ENCODE measurements at regions not wholly inside any gene's neighbourhood (a gene's known extent, or its start where the extent isn't known, plus 50 kb on each side); places are given as distances from the start of the nearest gene placed in this dataset.
"Not testable (repeated sequence)": the region's sequence is repeated elsewhere in the genome, so short reads cannot be mapped to it uniquely, and the experiment has no call there.

DNA sequence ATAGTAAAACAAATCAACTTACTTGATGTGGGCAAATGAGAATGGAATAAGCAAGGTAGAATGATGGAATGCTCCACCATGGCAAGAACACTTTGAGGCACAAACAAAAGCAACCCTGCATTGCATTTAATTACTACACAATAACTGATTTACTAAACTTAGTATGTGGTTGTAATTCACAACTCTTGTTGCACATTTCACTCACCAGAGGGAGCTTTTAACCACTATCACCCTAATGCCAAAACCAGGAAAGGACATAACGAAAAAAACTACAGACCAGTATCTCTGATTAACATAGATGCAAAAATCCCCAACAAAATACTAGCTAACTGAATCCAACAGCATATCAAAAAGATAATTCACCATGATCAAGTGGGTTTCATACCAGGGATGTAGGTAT is 659.8 kb downstream of the CPS1 start:
- intact Hi-C loops (cut with micrococcal nuclease): no loop called here

DNA sequence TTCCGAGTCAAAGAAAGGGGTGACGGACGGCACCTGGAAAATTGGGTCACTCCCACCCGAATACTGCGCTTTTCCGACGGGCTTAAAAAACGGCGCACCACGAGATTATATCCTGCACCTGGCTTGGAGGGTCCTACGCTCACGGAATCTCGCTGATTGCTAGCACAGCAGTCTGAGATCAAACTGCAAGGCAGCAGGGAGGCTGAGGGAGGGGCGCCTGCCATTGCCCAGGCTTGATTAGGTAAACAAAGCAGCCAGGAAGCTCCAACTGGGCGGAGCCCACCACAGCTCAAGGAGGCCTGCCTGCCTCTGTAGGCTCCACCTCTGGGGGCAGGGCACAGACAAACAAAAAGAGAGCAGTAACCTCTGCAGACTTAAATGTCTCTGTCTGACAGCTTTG is 663.1 kb downstream of the CPS1 start:
- intact Hi-C loops (cut with micrococcal nuclease): not testable (repeated sequence)

DNA sequence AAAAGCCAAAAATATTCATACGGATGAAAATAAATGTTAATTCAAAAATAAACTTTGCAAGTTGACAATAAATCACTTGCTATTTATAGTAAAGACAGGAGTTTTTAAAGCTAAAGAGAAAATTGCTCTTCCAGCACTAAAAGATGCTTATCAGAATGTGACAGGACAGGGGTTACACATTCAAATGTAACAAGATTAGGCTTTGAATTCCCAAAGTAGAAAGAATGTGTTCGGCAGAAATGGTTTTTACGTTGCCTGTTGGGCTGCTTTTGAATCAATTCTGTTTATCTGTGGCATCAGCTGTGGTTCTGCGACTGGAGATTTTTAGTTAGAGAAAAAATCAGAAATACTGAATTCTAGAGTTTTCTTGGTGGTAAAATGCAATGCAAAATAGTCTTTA is 669.4 kb downstream of the CPS1 start:
- intact Hi-C loops (cut with micrococcal nuclease): no loop called here

DNA sequence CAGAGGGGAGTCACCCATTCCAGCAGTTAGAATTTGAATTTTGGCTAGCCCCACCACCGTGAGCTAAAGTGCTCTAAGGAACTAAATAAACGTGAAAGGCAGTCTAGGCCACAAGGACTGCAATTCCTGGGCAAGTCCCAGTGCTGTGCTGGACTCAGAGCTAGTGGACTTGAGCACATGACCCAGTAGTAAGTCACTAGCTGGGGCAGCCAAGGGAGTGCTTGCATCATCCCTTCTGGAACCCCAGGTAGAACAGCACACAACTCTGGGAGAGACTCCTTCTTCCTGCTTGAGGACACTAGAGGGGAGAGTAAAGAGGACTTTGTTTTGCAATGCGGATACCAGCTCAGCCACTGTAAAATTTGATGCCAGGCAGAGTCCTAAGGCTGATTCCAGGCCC is 672.2 kb downstream of the CPS1 start:
- intact Hi-C loops (cut with micrococcal nuclease): no loop called here

DNA sequence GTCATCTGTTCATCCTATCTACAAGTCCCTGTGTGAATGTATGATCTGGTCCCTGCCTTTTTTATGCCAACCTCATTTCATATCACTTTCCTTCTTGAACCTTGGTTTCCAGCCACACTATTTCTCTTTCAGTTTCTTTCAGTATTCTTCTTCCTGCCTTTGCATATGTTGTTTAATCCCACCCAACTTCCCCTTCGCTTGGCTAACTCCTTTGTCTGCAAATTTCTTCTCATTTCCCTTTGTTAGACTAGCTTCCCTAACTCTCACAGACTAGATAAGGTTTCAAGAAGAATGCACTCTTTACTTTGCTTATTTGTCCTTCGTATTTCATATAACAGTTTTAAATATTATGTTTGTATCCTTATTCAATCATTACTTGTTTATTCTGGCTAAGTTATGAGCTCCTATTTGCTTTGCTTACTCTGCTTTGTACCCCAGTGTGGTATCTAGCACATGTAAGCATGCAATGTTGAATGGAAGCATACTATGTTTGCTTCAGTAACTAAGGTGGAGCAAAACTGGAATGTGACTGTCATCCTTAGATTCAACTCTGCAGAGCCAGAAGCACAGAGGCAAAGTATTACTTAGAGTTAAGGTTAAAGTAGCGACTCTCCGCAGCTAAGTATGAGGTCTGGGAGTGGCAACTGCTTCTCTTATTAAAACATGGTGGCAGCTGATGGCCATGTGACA is 681.3 kb downstream of the CPS1 start:
- intact Hi-C loops (cut with micrococcal nuclease): no loop called here

DNA sequence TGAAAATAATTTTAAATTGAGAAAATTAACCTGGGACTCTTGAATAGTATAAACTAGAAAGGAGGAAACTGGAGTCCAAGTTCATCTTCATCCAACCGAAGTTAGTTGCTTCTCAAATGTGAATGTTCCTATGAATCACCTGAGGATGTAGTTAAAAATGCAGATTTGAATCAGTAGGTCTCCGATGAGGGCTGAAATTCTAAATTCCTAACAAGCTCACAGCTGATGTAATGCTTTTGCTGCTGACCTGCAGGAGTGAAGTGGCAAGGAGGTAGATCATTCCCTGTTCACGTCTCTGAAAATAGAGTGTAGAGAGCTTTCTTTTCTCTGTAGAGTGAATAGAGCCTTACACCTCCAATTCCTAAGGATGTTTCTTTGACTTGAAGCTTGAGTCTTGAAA is 685.5 kb downstream of the CPS1 start:
- intact Hi-C loops (cut with micrococcal nuclease): no loop called here

DNA sequence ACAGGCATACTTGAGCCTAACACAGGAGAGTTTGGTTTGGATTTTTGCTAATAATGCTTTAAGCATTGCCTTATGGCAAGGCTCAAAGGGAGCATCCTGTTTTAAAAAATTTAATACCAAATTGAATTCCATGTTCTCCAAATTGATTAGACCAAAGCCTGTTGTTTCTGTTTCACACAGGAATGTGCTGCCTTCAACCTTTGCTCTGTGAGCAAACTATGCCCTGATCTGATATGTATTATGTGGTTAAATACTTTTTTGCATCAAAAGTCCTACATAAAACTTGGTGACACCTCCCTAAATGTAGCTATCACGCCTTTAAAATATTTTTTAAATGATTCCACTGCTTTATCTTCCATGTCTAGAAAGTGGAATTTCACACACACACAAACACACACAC is 691.4 kb downstream of the CPS1 start:
- intact Hi-C loops (cut with micrococcal nuclease): no loop called here

DNA sequence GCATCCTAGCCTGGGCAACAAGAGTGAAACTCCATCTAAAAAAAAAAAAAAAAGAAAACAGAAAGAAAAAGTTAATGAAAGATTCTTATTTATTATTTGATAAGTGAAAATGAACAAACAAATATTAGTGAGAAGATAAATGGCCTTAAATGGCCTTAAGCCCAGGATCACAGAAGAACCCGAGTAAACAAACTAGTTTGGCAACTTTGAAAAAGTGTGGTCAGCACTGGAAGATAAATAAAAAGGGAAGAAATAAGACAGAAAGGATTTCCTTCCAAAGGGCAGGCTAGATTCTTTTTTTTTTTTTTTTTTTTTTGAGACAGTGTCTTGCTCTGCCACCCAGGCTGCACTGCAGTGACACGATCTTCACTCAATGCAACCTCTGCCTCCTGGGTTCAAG is 692.4 kb downstream of the CPS1 start:
- intact Hi-C loops (cut with micrococcal nuclease): no loop called here

DNA sequence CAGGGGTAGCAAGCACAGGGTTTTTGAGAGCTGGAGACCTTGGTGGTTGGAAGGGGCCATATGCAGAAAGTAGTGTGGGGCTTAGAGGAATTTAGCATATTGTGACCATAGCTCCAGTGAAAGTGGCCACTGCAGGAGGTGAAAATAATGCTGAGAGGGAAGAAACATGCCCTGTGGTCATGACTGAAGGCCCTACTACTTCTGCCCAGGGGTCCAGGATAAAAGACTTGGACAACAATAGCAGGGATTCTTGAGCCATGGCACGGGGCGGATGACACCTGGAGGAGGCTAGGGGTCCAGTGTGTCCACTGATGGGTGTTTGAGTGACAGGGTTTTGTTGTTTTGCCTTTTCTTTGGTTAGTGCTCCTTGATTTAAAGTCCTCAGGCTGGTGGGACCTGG is 694.6 kb downstream of the CPS1 start:
- intact Hi-C loops (cut with micrococcal nuclease): no loop called here

DNA sequence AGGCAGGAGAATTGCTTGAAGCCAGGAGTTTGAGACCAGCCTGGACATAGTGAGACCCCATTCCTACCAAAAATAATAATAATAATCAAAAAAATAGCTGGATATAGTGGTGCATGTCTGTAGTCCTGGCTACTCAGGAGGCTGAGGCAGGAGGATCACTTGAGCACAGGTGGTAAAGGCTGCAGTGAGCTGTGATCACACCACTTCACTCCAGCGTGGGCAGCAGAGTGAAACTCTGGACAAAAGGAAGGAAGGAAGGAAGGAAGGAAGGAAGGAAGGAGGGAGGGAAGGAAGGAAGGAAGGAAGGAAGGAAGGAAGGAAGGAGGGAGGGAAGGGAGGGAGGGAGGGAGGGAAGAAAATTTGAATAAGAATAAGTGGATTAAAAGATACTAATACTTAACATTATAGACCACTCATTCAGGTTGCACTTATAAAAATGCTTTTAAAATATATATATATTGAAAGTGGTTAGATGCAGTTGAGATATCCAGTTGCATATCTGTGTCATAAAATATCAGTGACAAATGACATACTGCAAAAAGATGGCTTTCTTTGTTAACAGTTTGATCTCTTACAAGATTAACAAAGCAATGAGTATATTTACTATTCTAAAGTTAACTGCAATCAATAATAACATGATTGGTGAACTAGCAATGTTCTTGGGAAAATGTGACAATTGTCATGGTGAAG is 702.4 kb downstream of the CPS1 start:
- intact Hi-C loops (cut with micrococcal nuclease): no loop called here

DNA sequence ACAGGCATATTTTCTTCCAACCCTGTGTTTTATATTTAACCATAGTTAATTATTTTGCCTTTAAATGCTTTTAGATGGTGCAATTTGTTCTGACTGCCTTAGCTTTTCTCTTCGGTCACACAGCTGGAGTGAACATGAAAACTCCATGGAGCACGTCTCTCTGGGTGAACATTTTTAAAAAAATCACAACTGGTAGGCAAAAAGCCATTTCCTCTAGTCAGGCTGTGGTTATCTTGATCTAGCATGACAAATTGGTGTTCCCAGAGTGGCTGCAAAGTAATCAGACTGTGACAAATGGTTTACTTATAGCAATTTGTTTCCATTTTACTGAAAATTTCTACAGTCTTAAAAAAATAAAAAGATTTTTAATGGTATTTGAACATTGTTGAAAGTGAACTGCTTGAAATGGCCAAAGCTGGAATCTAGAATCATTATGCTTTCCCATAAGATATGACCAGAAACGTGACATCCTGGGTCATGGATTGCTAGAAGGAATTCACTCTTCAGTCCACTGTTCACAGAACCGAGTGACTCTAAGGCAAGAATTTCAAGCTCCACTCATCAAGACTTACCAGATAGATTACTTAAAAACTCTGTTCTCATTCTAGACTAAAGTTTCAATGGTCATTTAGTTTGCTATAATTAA is 703.6 kb downstream of the CPS1 start:
- intact Hi-C loops (cut with micrococcal nuclease): no loop called here

DNA sequence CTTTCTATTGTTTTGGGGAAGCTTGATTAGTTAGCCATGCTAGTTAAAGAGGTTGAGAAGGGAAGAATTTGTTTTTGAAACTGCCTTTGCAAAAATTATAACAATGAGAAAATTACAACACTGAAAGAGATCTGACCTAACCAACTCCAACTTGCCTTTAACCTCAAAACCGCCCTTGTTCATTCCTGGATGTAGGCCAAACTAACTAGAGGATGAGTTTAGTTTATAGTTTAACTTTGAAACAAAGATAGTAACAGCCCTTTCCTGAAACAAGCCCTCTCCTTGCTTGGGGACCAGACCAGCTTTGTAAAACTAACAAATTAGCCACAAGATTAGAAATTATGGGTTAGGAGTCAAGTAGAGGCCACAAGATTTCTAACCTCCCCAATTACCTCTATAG is 713.9 kb downstream of the CPS1 start:
- intact Hi-C loops (cut with micrococcal nuclease): no loop called here

DNA sequence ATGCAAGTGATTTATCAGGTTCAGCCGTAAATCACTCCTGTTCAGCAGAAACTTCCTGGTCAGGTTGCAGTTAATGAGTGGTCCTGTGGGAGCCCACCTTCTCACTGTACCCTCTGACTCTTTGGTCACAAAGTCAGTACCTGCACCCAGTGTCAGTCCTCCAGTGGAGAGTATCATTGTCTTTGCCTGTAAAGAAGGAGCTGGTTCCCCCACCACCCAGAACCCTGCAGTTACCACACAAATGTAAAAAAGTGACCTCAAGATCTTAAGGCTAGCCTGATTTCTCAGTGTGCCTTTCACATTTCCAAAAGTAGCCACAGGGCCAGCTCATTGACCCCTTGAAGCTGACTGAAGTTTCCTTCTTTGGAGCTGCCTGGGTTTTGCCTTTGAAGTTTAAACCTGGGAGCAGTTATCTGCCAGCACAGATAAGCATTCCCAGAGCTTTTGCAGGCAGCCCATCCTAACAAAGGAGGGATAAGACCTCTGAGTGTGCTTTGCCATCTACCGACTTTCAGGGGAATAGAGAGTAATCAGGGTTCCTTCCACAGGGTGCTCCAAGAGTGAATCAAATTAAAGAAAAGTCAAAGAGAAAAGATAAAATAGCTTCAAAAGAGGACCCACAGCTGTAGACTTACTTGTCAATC is 725.2 kb downstream of the CPS1 start:
- intact Hi-C loops (cut with micrococcal nuclease): no loop called here

DNA sequence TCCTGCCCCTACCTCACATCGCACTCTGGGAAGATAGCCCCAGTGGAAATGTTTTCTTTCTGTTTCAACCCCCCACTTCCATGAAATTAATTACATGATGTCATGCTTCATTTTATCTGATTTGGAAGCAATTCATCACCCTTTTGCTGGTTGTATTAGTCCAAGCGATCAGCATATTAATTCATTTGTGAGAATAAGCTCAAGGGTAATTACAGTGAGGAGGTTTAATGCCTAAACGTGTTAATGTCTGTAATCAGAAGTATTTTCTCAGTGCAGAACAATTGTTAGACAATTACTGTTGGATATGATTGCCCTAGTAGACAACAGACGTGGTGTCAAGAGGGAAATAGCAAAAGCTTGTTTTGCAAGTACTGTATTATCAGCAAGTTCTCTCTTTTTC is 746.3 kb downstream of the CPS1 start:
- intact Hi-C loops (cut with micrococcal nuclease): no loop called here

DNA sequence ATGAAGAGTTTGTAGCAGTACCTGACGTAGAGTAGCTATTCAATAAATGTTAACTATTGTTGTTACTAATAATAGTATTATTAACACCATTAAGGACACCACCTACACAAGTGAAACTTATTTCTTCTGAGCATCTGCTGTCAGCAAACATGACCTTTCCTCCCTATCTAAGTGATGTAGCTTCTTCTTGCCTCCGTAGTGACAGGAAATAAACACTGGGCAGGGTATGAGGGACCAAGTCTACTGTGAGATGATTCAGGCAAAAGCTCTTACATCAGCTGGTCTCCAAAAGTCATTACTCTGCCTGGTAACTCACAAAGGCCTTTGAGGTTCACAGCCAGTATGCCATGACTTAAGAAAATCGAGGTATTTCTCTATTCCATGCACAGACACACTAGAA is 750.5 kb downstream of the CPS1 start:
- intact Hi-C loops (cut with micrococcal nuclease): no loop called here
